Activated B cell treated with CpG ODN at 0.5 μM for 24 hours (primary cell): ENCODE measurements at regions not wholly inside any gene's neighbourhood (a gene's known extent, or its start where the extent isn't known, plus 50 kb on each side); places are given as distances from the start of the nearest gene placed in this dataset.

ENCODE experiments used
- ATAC-seq: fragments of 200-7000 bp; cut with Tn5 transposase; one replicate; pipeline ENCODE4 v1.10.0; 2021; ENCODE audit warnings: low read depth, mild to moderate bottlenecking, moderate library complexity
- CTCF ChIA-PET: fragments of 350-600 bp; sonication (Branson Sonifier 250); formaldehyde crosslinking; loops from one replicate; lab custom pipeline; 2021; ENCODE audit warnings: antibody characterized with exemption; lab: Charles Lee
- POLR2A ChIA-PET: fragments of 350-600 bp; sonication (Branson Sonifier 250); formaldehyde crosslinking; loops from one replicate; lab custom pipeline; 2021; ENCODE audit warnings: antibody characterized with exemption; lab: Charles Lee
- DNase-seq: peaks from one replicate; pipeline ENCODE4 v3.0.0; 2022
- H3K27ac Mint-ChIP-seq: one replicate; pipeline ENCODE4 v1.8.0; 2020; ENCODE audit warnings: mixed read lengths
- H3K27me3 Mint-ChIP-seq: one replicate; pipeline ENCODE4 v1.8.0; 2021; ENCODE audit warnings: mixed read lengths
- H3K36me3 Mint-ChIP-seq: one replicate; pipeline ENCODE4 v1.8.0; 2021; ENCODE audit warnings: low read depth, mixed read lengths
- H3K4me1 Mint-ChIP-seq: one replicate; pipeline ENCODE4 v1.8.0; 2021; ENCODE audit warnings: mixed read lengths
- H3K4me3 Mint-ChIP-seq: one replicate; pipeline ENCODE4 v1.8.0; 2020; ENCODE audit warnings: mild to moderate bottlenecking, mixed read lengths
- H3K9me3 Mint-ChIP-seq: one replicate; pipeline ENCODE4 v1.8.0; 2020; ENCODE audit warnings: mixed read lengths
- intact Hi-C: fragments of 100-400 bp; cut with micrococcal nuclease; formaldehyde crosslinking; loops from one replicate; pipeline ENCODE4 v1.15.1; 2024
- TF ChIP-seq, protein P1 (sequence below): fragments of 200-600 bp; IDR thresholded peaks from one replicate; pipeline ENCODE4 v1.8.0; 2022; ENCODE audit warnings: antibody characterized with exemption, mild to moderate bottlenecking

DNA sequence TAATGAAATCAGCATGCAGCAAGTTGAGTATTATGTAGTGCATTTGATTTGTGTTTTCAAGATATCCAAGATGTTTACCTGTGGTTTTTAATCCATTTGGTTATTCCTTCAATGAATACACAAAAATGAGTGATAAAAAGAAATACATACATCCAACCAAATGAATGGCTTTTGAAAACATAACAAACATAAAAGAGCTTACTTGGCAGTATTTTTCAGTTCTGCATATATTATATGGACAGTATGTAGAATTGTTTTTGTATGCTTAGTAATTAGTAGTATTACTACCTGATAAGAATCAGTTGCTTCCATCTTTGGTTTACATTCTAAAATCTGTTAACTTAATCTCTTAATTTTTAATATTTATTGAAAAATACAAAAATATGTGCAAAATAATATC is 908.9 kb upstream of the AGA start:
- H3K4me3 Mint-ChIP-seq = no peak overlapping the region
- TF ChIP-seq, protein P1, sequence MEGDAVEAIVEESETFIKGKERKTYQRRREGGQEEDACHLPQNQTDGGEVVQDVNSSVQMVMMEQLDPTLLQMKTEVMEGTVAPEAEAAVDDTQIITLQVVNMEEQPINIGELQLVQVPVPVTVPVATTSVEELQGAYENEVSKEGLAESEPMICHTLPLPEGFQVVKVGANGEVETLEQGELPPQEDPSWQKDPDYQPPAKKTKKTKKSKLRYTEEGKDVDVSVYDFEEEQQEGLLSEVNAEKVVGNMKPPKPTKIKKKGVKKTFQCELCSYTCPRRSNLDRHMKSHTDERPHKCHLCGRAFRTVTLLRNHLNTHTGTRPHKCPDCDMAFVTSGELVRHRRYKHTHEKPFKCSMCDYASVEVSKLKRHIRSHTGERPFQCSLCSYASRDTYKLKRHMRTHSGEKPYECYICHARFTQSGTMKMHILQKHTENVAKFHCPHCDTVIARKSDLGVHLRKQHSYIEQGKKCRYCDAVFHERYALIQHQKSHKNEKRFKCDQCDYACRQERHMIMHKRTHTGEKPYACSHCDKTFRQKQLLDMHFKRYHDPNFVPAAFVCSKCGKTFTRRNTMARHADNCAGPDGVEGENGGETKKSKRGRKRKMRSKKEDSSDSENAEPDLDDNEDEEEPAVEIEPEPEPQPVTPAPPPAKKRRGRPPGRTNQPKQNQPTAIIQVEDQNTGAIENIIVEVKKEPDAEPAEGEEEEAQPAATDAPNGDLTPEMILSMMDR = no peak
- DNase-seq = no peak
- peaks cover 7% of the 10 kb centered on the region for H3K9me3 Mint-ChIP-seq
- no peaks in the 10 kb centered on the region for H3K4me1 Mint-ChIP-seq
- intact Hi-C loops = no loop called here
- H3K27ac Mint-ChIP-seq = no peak overlapping the region
- no peak for ATAC-seq
- H3K36me3 Mint-ChIP-seq = no peaks in the 10 kb centered on the region
- ChIA-PET POLR2A (no interaction called here), CTCF (no interaction called here)
- H3K27me3 Mint-ChIP-seq = no peaks in the 10 kb centered on the region

DNA sequence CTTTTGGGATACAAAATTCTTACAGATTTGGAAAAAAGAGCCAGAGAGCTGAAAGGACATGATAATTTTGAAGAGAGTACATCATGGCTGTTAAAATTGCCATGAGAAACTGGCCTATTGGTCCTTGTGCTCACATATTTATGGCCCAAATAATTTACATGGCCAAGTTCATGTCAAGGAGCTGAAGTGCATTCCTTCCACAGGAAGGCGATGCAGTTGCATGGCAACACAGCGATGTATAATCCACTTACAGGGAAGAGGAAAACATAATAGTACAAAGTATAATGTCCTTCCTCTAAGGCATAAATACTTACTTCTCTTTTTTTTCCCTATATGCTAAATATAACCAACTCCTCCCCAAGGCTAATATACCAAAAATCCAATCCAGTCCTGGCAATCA is 914.5 kb upstream of the AGA start:
- TF ChIP-seq, protein P1 = no peak
- Mint-ChIP-seq H3K4me3 (no peak overlapping the region), H3K36me3 (no peaks in the 10 kb centered on the region), H3K9me3 (peaks cover 7% of the 10 kb centered on the region), H3K27ac (no peak overlapping the region), H3K4me1 (no peaks in the 10 kb centered on the region), H3K27me3 (no peaks in the 10 kb centered on the region)
- POLR2A ChIA-PET = no interaction called here
- DNase-seq (no peak), ATAC-seq (no peak)
- CTCF ChIA-PET = no interaction called here
- intact Hi-C loops = no loop called here

DNA sequence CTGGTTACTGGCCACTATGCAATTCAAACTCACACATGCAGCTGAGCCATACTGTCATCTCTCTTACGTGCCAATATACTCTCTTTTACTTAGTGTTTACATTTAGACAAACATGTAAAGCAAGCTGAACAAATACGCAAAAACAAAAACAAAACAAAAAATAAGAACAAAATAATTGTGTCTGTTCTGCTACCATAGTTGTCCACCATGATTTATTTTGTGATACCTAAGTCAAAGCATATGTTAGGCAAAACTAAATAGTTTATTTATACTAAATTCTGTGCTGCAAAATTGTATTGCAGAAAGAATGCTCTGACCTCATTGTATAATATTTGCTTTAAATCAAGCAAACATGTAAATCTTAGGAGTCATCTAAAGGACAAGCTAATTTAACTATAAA is 943.2 kb upstream of the AGA start:
- Mint-ChIP-seq H3K4me1 (no peaks in the 10 kb centered on the region), H3K36me3 (no peaks in the 10 kb centered on the region), H3K27ac (no peak overlapping the region), H3K27me3 (no peaks in the 10 kb centered on the region), H3K4me3 (no peak overlapping the region), H3K9me3 (peaks cover 5% of the 10 kb centered on the region)
- CTCF ChIA-PET = no interaction called here
- no peak for DNase-seq
- intact Hi-C loops = no loop called here
- TF ChIP-seq, protein P1 = no peak
- POLR2A ChIA-PET = no interaction called here
- ATAC-seq = no peak

DNA sequence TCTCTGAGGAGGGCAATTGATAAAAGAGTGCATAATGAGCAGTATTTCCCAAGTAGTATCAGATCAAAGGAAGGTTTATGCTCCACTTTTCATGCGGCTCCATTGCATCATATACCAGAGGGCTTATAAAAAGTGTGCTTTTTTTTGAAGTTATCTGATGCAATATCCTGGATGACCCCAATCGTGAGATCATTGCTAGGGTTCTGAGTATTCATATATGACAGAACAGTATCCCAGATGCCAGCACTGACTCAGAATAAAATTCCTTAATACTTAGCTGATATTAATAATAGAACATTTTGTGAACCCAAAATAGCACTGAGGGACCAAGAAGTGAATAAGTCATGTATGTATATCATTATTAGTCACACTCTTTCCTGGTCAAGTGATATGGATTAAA is 945.5 kb upstream of the AGA start:
- H3K4me3 Mint-ChIP-seq = no peak overlapping the region
- DNase-seq = no peak
- no peaks in the 10 kb centered on the region for H3K27me3 Mint-ChIP-seq
- intact Hi-C loops = no loop called here
- ChIA-PET CTCF (no interaction called here), POLR2A (no interaction called here)
- peaks cover 6% of the 10 kb centered on the region for H3K9me3 Mint-ChIP-seq
- no peaks in the 10 kb centered on the region for H3K36me3 Mint-ChIP-seq
- TF ChIP-seq, protein P1 = no peak
- no peak for ATAC-seq
- no peak overlapping the region for H3K27ac Mint-ChIP-seq
- no peaks in the 10 kb centered on the region for H3K4me1 Mint-ChIP-seq

DNA sequence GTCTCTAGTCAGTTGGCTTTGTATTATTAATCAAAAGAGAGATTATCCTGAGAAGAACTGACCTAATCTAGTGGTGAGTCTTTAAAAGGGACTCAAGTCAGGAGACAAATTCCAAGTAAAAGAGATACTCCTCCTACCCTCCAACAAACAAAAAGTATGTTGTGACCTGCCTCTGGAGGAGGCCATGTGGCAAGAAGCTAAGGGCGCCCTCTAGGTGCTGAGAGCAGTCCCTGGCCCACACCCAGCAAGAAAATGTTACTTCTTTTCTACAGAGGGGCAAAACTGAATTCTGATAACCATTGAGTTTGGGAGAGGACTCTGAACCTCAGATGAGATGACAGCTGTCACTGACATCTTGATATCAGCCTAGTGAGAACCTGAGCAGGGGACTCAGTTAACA is 953.6 kb upstream of the AGA start:
- H3K36me3 Mint-ChIP-seq = no peaks in the 10 kb centered on the region
- ChIA-PET CTCF (no interaction called here), POLR2A (no interaction called here)
- TF ChIP-seq, protein P1 = no peak
- H3K4me1 Mint-ChIP-seq = no peaks in the 10 kb centered on the region
- peaks cover 10% of the 10 kb centered on the region for H3K9me3 Mint-ChIP-seq
- DNase-seq = no peak
- intact Hi-C loops = no loop called here
- no peaks in the 10 kb centered on the region for H3K27me3 Mint-ChIP-seq
- ATAC-seq = no peak
- no peak overlapping the region for H3K4me3 Mint-ChIP-seq
- H3K27ac Mint-ChIP-seq = no peak overlapping the region
